Brain microvascular endothelial cell (primary cell): ENCODE measurements at regions not wholly inside any gene's neighbourhood (a gene's known extent, or its start where the extent isn't known, plus 50 kb on each side); places are given as distances from the start of the nearest gene placed in this dataset.

Experiments used
- DNase-seq: peaks from one replicate; pipeline ENCODE4 v3.0.0-alpha.2; 2020
- H3K27ac ChIP-seq: fragments of 250-450 bp; sonication (Bioruptor Pico); 2 replicates; pipeline ENCODE4 v1.5.1; 2020; ENCODE audit warnings: mild to moderate bottlenecking, moderate library complexity
- H3K27me3 ChIP-seq: fragments of 250-450 bp; sonication (Bioruptor Pico); replicated peaks from 2 replicates; pipeline ENCODE4 v1.5.1; 2020; ENCODE audit warnings: mild to moderate bottlenecking
- H3K36me3 ChIP-seq: fragments of 250-450 bp; sonication (Bioruptor Pico); replicated peaks from 2 replicates; pipeline ENCODE4 v1.5.1; 2020; ENCODE audit warnings: mild to moderate bottlenecking
- H3K4me3 ChIP-seq: 2 replicates; pipeline ENCODE4 v1.5.1; 2011; ENCODE audit warnings: low read depth, mild to moderate bottlenecking, control low read depth, low read length, moderate library complexity
- CTCF ChIP-seq: IDR thresholded peaks from 2 replicates; pipeline ENCODE4 v1.5.1; 2011; ENCODE audit warnings: low read depth, mild to moderate bottlenecking, moderate library complexity, low read length, control low read depth, inconsistent platforms; ENCODE audit errors: missing control alignments
- in situ Hi-C: cut with HindIII; loops from 2 replicates; pipeline ENCODE4 v1.10.0; 2017; ENCODE audit warnings: low sequenced_read_pairs, low pct_ligation_motif_present

GRCh38 chr12:24743941-24744793 lies 204.7 kb downstream of the BCAT1 start:
- Histone ChIP-seq H3K27me3 (no peaks in the 10 kb centered on the region), H3K27ac (no peak overlapping the region), H3K36me3 (no peaks in the 10 kb centered on the region), H3K4me3 (no peak overlapping the region)
- in situ Hi-C loops: no loop called here
- DNase-seq: no peak
- TF ChIP-seq CTCF: no peak

GRCh38 chr12:24742378-24742777 lies 206.5 kb downstream of the BCAT1 start:
- no peak for TF ChIP-seq CTCF
- Histone ChIP-seq H3K27me3 (no peaks in the 10 kb centered on the region), H3K27ac (no peak overlapping the region), H3K36me3 (no peaks in the 10 kb centered on the region), H3K4me3 (no peak overlapping the region)
- no peak for DNase-seq
- in situ Hi-C loops: no loop called here

- Histone ChIP-seq H3K4me3 (no peak overlapping the region), H3K27ac (no peak overlapping the region), H3K27me3 (no peaks in the 10 kb centered on the region), H3K36me3 (no peaks in the 10 kb centered on the region)
- DNase-seq: no peak
- no peak for TF ChIP-seq CTCF
- in situ Hi-C loops: no loop called here
Measured at GRCh38 chr12:24741216-24741615, 207.7 kb downstream of the BCAT1 start.

GRCh38 chr12:24739106-24739779 lies 209.7 kb downstream of the BCAT1 start:
- no peak for DNase-seq
- in situ Hi-C loops: no loop called here
- H3K27ac ChIP-seq: peak overlapping the region; percentile 22
- TF ChIP-seq CTCF: no peak
- no peaks in the 10 kb centered on the region for H3K36me3 ChIP-seq
- H3K27me3 ChIP-seq: no peaks in the 10 kb centered on the region
- no peak overlapping the region for H3K4me3 ChIP-seq

- H3K27ac ChIP-seq: no peak overlapping the region
- no peaks in the 10 kb centered on the region for H3K36me3 ChIP-seq
- DNase-seq: peak; percentile 51
- no peaks in the 10 kb centered on the region for H3K27me3 ChIP-seq
- in situ Hi-C loops: no loop called here
- TF ChIP-seq CTCF: no peak
- no peak overlapping the region for H3K4me3 ChIP-seq
Measured at GRCh38 chr12:24738441-24738840, 210.5 kb downstream of the BCAT1 start.
